Heart right ventricle (tissue), 16 donors: ENCODE measurements at regions not wholly inside any gene's neighbourhood (a gene's known extent, or its start where the extent isn't known, plus 50 kb on each side); places are given as distances from the start of the nearest gene placed in this dataset.
"Not testable (repeated sequence)": the region's sequence is repeated elsewhere in the genome, so short reads cannot be mapped to it uniquely, and the experiment has no call there.

Experiments used
- ATAC-seq, 8 donors: fragments of 200-7000 bp; cut with Tn5 transposase; one replicate each; pipeline ENCODE4 v1.9.1; 2020; ENCODE audit warnings: mild to moderate bottlenecking in 8 of 8, moderate library complexity in 8 of 8, moderate number of reproducible peaks in 1 of 8
- DNase-seq, 2 donors: peaks; one replicate each; pipeline ENCODE4 v3.0.0-alpha.2; 2020
- H3K27ac ChIP-seq, 10 donors: fragments of 200-600 bp; sonication (generic) in 2 of 10; one replicate each; pipeline versions ENCODE4 v1.5.0 to v1.8.0; 2020 to 2022; ENCODE audit warnings: mild to moderate bottlenecking in 3 of 10
- H3K27me3 ChIP-seq, 7 donors: fragments of 200-600 bp; one replicate each; pipeline ENCODE4 v1.8.0; 2021 to 2022; ENCODE audit warnings: mild to moderate bottlenecking in 2 of 7
- H3K36me3 ChIP-seq, 9 donors: fragments of 200-600 bp; sonication (generic) in 1 of 9; one replicate each; pipeline versions ENCODE4 v1.5.0 to v1.8.0; 2020 to 2022; ENCODE audit warnings: mild to moderate bottlenecking in 2 of 9
- H3K4me1 ChIP-seq, 9 donors: fragments of 200-600 bp; sonication (generic) in 1 of 9; one replicate each; pipeline versions ENCODE4 v1.5.0 to v1.8.0; 2020 to 2022; ENCODE audit warnings: mild to moderate bottlenecking in 4 of 9
- H3K4me3 ChIP-seq, 10 donors: fragments of 200-600 bp; sonication (generic) in 2 of 10; one replicate each; pipeline versions ENCODE4 v1.5.0 to v1.8.0; 2020 to 2022; ENCODE audit warnings: mild to moderate bottlenecking in 7 of 10, moderate library complexity in 2 of 10
- H3K9me3 ChIP-seq, 11 donors: fragments of 200-600 bp in 10 of 11; sonication (generic) in 2 of 11; one replicate each; pipeline versions ENCODE4 v1.5.0 to v1.8.0; 2013 to 2022; ENCODE audit warnings: mild to moderate bottlenecking in 2 of 11, control low read depth in 1 of 11, moderate library complexity in 1 of 11
- CTCF ChIP-seq, 9 donors: fragments of 200-600 bp; sonication (generic) in 2 of 9; IDR thresholded peaks; one replicate each; pipeline versions ENCODE4 v1.5.0 to v1.8.0; 2021 to 2022; ENCODE audit warnings: antibody characterized with exemption in 9 of 9, mild to moderate bottlenecking in 5 of 9, moderate library complexity in 1 of 9
- WGBS, 2 donors: extraction: QIAGEN DNeasy Blood & Tissue Kit; methylation state at CpG; one replicate each; pipeline ENCODE4 v1.1.7; 2013; ENCODE audit warnings: inconsistent platforms in 1 of 2; 5-methylcytosine and 5-hydroxymethylcytosine counted together
- intact Hi-C, 10 donors: fragments of 100-400 bp; cut with DNase I; formaldehyde crosslinking; loops; one replicate each; pipeline versions ENCODE4 v1.11.1 to v1.14.2; 2022
- donor health status: Arrhythmogenic right ventricular cardiomyopathy.
- donor health status: ischemic (EF 13 %, LVEDD 7.1; RV severe dilation, severe dysfunction).
- donor health status: healthy with polysubstance abuse.
- donor health status: DM: no; HTN: yes; CAD: no.
- donor health status: DM: no; HTN: no; CAD: no.
- donor health status: ischemic (EF 25% LVEDD 6.9; RV normal size, moderate dysfunction).
- donor health status: ischemic (EF 25% LVEDD 5.7; RV mildly dilated, moderate dysfunction).
- donor health status: healthy.
- donor health status: DM: yes; HTN: yes; CAD: no.
- donor health status: Ischemic cardiomyopathy.
- donor health status: ischemic (EF 35%, LVEDD 5.7; RV mildly dilated, moderate dysfunction).
- donor health status: nonischemic (EF 11% LVEDD 7.7; RV severe dilation, severe dysfunction).
- donor health status: DM: yes; HTN: yes; CAD: no.
- donor health status: PGD.
- donor health status: ischemic (EF 29% LVEDD 5.4; RV normal size, mild dysfunction).
- donor health status: nonischemic (EF 23%, LVEDD 6.1; RV moderate dilation, normal function).

- intact Hi-C loops, H3K27ac ChIP-seq, H3K27me3 ChIP-seq, H3K4me3 ChIP-seq, H3K36me3 ChIP-seq, DNase-seq, ATAC-seq, H3K4me1 ChIP-seq, H3K9me3 ChIP-seq: not testable (repeated sequence)
- 79 to 89% methylated on average over 15 of the region's 15 CpGs for WGBS, 2 donors
These were observed 77.6 kb downstream of the HHIPL2 start for GRCh38 chr1:222470252-222470805.

- intact Hi-C loops = loop anchor here in 2 of 10 donors (5.0 to 10.0 kb wide), 2 partner anchors 161 to 248 kb away; partner anchors contain the start of genes AIDA (in 1 of the 2) and BROX (in 1 of the 2)
- peak overlapping the region in 8 of 10 donors; percentile 59 to 86 (median 76) for H3K27ac ChIP-seq
- ATAC-seq = no peak
- H3K9me3 ChIP-seq = no peaks in the 10 kb centered on the region
- H3K36me3 ChIP-seq = no peaks in the 10 kb centered on the region
- peak overlapping the region in 7 of 10 donors; percentile 32 to 60 (median 49) for H3K4me3 ChIP-seq
- no peak for DNase-seq
- TF ChIP-seq CTCF (IDR thresholded peaks at IDR 0.05) = no peak
- 94 to 96% methylated on average over 8 of the region's 8 CpGs for WGBS, 2 donors
- no peaks in the 10 kb centered on the region for H3K27me3 ChIP-seq
- H3K4me1 ChIP-seq = peaks cover 0 to 15% (median 7%) of the 10 kb centered on the region in 9 donors
These were observed 81.6 kb downstream of the HHIPL2 start for GRCh38 chr1:222466150-222466865.

GRCh38 chr1:222465211-222466041, 82.5 kb downstream of the HHIPL2 start:
- H3K9me3 ChIP-seq = no peaks in the 10 kb centered on the region
- no peaks in the 10 kb centered on the region for H3K36me3 ChIP-seq
- intact Hi-C loops = loop anchor here in 9 of 10 donors (1.0 to 10.0 kb wide), 4 partner anchors 162 to 249 kb away; partner anchors contain the start of genes AIDA (in 1 of the 9) and BROX (in 1 of the 9)
- peak overlapping the region; percentile 37 to 86 (median 76) for H3K27ac ChIP-seq
- H3K27me3 ChIP-seq = no peaks in the 10 kb centered on the region
- DNase-seq (peak; percentile 89 to 91), ATAC-seq (peak; percentile 98 to 100 (median 99))
- peaks cover 0 to 15% (median 7%) of the 10 kb centered on the region in 9 donors for H3K4me1 ChIP-seq
- 2 to 5% methylated on average over 46 of the region's 46 CpGs for WGBS, 2 donors
- TF ChIP-seq CTCF (IDR thresholded peaks at IDR 0.05) = peak; percentile 96 to 100 (median 100)
- H3K4me3 ChIP-seq = peak overlapping the region in 9 of 10 donors; percentile 24 to 60 (median 49)

- DNase-seq (peak; percentile 47), ATAC-seq (peak in 6 of 8 donors; percentile 23 to 71 (median 52))
- H3K27me3 ChIP-seq = no peaks in the 10 kb centered on the region
- 23 to 26% methylated on average over 10 of the region's 10 CpGs for WGBS, 2 donors
- H3K36me3 ChIP-seq = no peaks in the 10 kb centered on the region
- H3K4me3 ChIP-seq = peak overlapping the region in 9 of 10 donors; percentile 24 to 60 (median 49)
- H3K9me3 ChIP-seq = no peaks in the 10 kb centered on the region
- H3K27ac ChIP-seq = peak overlapping the region in 8 of 10 donors; percentile 59 to 86 (median 76)
- intact Hi-C loops = loop anchor here (1.0 to 10.0 kb wide), 5 partner anchors 162 to 250 kb away; partner anchors contain the start of genes AIDA (in 1 of the 10) and BROX (in 1 of the 10)
- no peak for TF ChIP-seq CTCF (IDR thresholded peaks at IDR 0.05)
- H3K4me1 ChIP-seq = peaks cover 0 to 15% (median 7%) of the 10 kb centered on the region in 9 donors
These were observed 83.1 kb downstream of the HHIPL2 start for GRCh38 chr1:222464841-222465210.
